T-helper 17 cell (primary cell): ENCODE measurements at regions not wholly inside any gene's neighbourhood (a gene's known extent, or its start where the extent isn't known, plus 50 kb on each side); places are given as distances from the start of the nearest gene placed in this dataset.
A peak's percentile ranks its signal among the peaks of the same experiment; 100 is the strongest.
"Not testable (repeated sequence)": the region's sequence is repeated elsewhere in the genome, so short reads cannot be mapped to it uniquely, and the experiment has no call there.

Source experiments
- ATAC-seq: fragments of 150-1000 bp; cut with Tn5 transposase; 2 replicates; pipeline ENCODE4 v1.10.0; 2021; ENCODE audit warnings: mild to moderate bottlenecking, moderate library complexity
- DNase-seq, 3 donors: peaks; one replicate each; pipeline versions ENCODE4 v3.0.0 to v3.0.0-alpha.2; 2020 to 2021
- H3K9me3 ChIP-seq: one replicate; pipeline ENCODE4 v1.7.0; 2013; ENCODE audit warnings: low read length, mild to moderate bottlenecking; ENCODE audit not compliant: control insufficient read depth, poor library complexity, severe bottlenecking
- H3K27ac Mint-ChIP-seq: one replicate; pipeline ENCODE4 v1.8.0; 2022; ENCODE audit warnings: mild to moderate bottlenecking, moderate library complexity, mixed read lengths
- H3K27me3 Mint-ChIP-seq: one replicate; pipeline ENCODE4 v1.8.0; 2022; ENCODE audit warnings: mixed read lengths
- H3K36me3 Mint-ChIP-seq: one replicate; pipeline ENCODE4 v1.8.0; 2022; ENCODE audit warnings: low read depth, mixed read lengths
- H3K4me1 Mint-ChIP-seq: one replicate; pipeline ENCODE4 v1.8.0; 2022; ENCODE audit warnings: mild to moderate bottlenecking, mixed read lengths
- H3K4me3 Mint-ChIP-seq: one replicate; pipeline ENCODE4 v1.8.0; 2022; ENCODE audit warnings: mild to moderate bottlenecking, moderate library complexity, mixed read lengths

- no peak overlapping the region for H3K4me3 Mint-ChIP-seq
- H3K4me1 Mint-ChIP-seq: no peaks in the 10 kb centered on the region
- H3K9me3 ChIP-seq: no peaks in the 10 kb centered on the region
- H3K27ac Mint-ChIP-seq: no peak overlapping the region
- H3K27me3 Mint-ChIP-seq: no peaks in the 10 kb centered on the region
- ATAC-seq: no peak
- H3K36me3 Mint-ChIP-seq: no peaks in the 10 kb centered on the region
- no peak for DNase-seq
Observed at GRCh38 chrX:52585892-52586291, 68.8 kb downstream of the SSX7 start.

DNA sequence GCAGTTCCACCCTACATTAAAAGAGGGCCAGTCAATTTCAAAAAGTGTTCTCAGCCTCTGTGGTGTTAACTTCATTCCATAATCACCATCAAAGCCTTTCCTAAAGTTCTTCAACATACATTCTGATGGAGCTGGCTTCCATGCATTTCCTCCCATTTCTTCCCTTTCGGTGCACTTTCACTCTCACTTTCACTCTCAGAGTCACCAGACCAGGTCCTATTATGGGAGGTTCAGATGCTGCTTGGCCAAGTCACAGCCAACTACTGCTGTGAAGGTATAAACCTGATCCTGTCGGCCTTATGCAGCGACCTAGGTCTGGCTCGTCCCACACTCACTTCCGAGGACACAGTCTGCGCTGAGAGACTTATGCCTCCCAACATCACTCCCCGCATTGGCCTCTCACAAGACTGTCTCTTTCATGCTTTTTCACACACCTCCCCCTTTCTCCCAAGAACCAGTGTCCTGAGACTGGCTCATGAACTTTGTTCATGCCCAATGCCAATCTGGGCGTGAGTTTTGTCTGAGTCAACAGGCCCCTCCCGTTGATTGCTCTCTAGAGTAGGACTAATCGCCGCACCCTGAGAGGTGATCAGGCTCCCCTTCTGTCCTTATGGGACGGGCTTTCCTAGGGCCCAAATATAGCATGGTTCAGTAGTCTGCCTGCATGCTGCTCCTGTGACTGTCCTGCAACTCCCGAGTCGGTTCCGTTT lies 60.8 kb upstream of the XAGE1B start:
- DNase-seq: no peak
- no peaks in the 10 kb centered on the region for H3K9me3 ChIP-seq
- peaks cover 2% of the 10 kb centered on the region for H3K4me1 Mint-ChIP-seq
- no peaks in the 10 kb centered on the region for H3K27me3 Mint-ChIP-seq
- ATAC-seq: no peak
- H3K4me3 Mint-ChIP-seq: no peak overlapping the region
- no peak overlapping the region for H3K27ac Mint-ChIP-seq
- H3K36me3 Mint-ChIP-seq: no peaks in the 10 kb centered on the region

GRCh38 chrX:52576946-52577345 lies 60.1 kb upstream of the XAGE1B start:
- H3K27ac Mint-ChIP-seq: no peak overlapping the region
- peaks cover 2% of the 10 kb centered on the region for H3K4me1 Mint-ChIP-seq
- H3K27me3 Mint-ChIP-seq: no peaks in the 10 kb centered on the region
- H3K9me3 ChIP-seq: no peaks in the 10 kb centered on the region
- no peak overlapping the region for H3K4me3 Mint-ChIP-seq
- DNase-seq (no peak), ATAC-seq (no peak)
- no peaks in the 10 kb centered on the region for H3K36me3 Mint-ChIP-seq

DNA sequence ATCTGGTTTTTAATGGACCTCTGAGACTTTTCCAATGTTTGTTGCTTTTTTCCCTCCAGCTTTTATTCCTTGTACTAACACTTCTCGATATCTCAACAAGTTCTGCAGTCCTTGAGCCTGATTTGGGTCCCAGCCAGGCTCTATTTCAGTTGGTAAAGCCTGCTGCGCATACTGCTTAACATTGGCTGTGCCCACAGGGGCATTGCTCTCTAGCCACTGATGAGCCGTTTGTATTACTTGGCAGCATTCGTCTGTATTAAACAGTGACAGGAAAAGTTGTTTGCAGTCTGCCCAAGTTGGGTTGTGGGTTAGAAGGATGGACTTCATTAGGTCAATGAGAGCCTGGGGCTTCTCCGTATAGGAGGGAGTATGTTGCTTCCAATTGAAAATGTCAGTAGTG lies 59.6 kb upstream of the XAGE1B start:
- no peak for ATAC-seq
- H3K27ac Mint-ChIP-seq: no peak overlapping the region

GRCh38 chrX:52574416-52575275 lies 57.8 kb upstream of the XAGE1B start:
- H3K27ac Mint-ChIP-seq: no peak overlapping the region
- no peaks in the 10 kb centered on the region for H3K27me3 Mint-ChIP-seq
- peaks cover 2% of the 10 kb centered on the region for H3K4me1 Mint-ChIP-seq
- no peak for ATAC-seq
- H3K4me3 Mint-ChIP-seq: no peak overlapping the region
- peak in 1 of 3 donors; percentile 4 for DNase-seq
- H3K9me3 ChIP-seq: no peaks in the 10 kb centered on the region
- no peaks in the 10 kb centered on the region for H3K36me3 Mint-ChIP-seq

More for the DNA sequence above, 59.6 kb upstream of the XAGE1B start:
- no peaks in the 10 kb centered on the region for H3K9me3 ChIP-seq
- DNase-seq: no peak
- H3K36me3 Mint-ChIP-seq: no peaks in the 10 kb centered on the region
- no peaks in the 10 kb centered on the region for H3K27me3 Mint-ChIP-seq
- H3K4me1 Mint-ChIP-seq: peaks cover 2% of the 10 kb centered on the region
- no peak overlapping the region for H3K4me3 Mint-ChIP-seq

GRCh38 chrX:52568146-52568545 lies 51.3 kb upstream of the XAGE1B start:
- H3K9me3 ChIP-seq, ATAC-seq, H3K36me3 Mint-ChIP-seq, DNase-seq, H3K27ac Mint-ChIP-seq, H3K4me3 Mint-ChIP-seq, H3K4me1 Mint-ChIP-seq, H3K27me3 Mint-ChIP-seq: not testable (repeated sequence)
